PC-9 (cell line): ENCODE measurements at regions not wholly inside any gene's neighbourhood (a gene's known extent, or its start where the extent isn't known, plus 50 kb on each side); places are given as distances from the start of the nearest gene placed in this dataset.

Experiments used
- BruUV-seq: library from RNA; stranded (reverse); fragments of 400-500 nt; replicated peaks from 2 replicates; lab custom pipeline; 2021; lab: Mats Ljungman, UMichigan
- CTCF ChIA-PET: fragments of 300-600 bp; sonication (Branson Sonifier 250); formaldehyde crosslinking; loops from one replicate; lab custom pipeline; 2022; ENCODE audit warnings: antibody characterized with exemption; lab: Charles Lee
- POLR2A ChIA-PET: fragments of 300-600 bp; sonication (Branson Sonifier 250); formaldehyde crosslinking; loops from one replicate; lab custom pipeline; 2022; ENCODE audit warnings: antibody characterized with exemption; ENCODE audit not compliant: unreplicated experiment; lab: Charles Lee
- DNase-seq, 2 experiments: peaks; one replicate each; pipeline versions ENCODE4 v3.0.0 to v3.0.0-alpha.2; 2015 to 2022; ENCODE audit warnings: mixed read lengths in 1 of 2
- H2AFZ ChIP-seq: fragments of 200-600 bp; sonication (generic); 2 replicates; pipeline ENCODE4 v1.8.1; 2017; ENCODE audit warnings: antibody characterized with exemption
- H3F3A ChIP-seq: fragments of 200-600 bp; sonication (generic); 2 replicates; pipeline ENCODE4 v1.8.1; 2017; ENCODE audit warnings: antibody characterized with exemption, mild to moderate bottlenecking, low read depth; ENCODE audit not compliant: insufficient read depth
- H3K27ac ChIP-seq: fragments of 200-600 bp; sonication (generic); 2 replicates; pipeline ENCODE4 v1.6.1; 2016; ENCODE audit warnings: mixed run types
- H3K27me3 ChIP-seq: fragments of 200-600 bp; sonication (generic); 2 replicates; pipeline ENCODE4 v1.6.1; 2016; ENCODE audit warnings: low read depth, mixed run types; ENCODE audit not compliant: insufficient read depth
- H3K36me3 ChIP-seq: fragments of 200-600 bp; sonication (generic); 2 replicates; pipeline ENCODE4 v1.6.1; 2016; ENCODE audit warnings: low read depth, mixed run types
- H3K4me1 ChIP-seq: fragments of 200-600 bp; sonication (generic); replicated peaks from 2 replicates; pipeline ENCODE4 v1.6.1; 2016; ENCODE audit warnings: mixed run types; ENCODE audit not compliant: insufficient read depth
- H3K4me2 ChIP-seq: fragments of 200-600 bp; sonication (generic); 2 replicates; pipeline ENCODE4 v1.6.1; 2017; ENCODE audit warnings: mixed run types
- H3K4me3 ChIP-seq: fragments of 200-600 bp; sonication (generic); 2 replicates; pipeline ENCODE4 v1.6.1; 2016; ENCODE audit warnings: mixed run types
- H3K79me2 ChIP-seq: fragments of 200-600 bp; sonication (generic); 2 replicates; pipeline ENCODE4 v1.6.1; 2017; ENCODE audit warnings: low read depth, mixed run types
- H3K9me2 ChIP-seq: fragments of 200-600 bp; sonication (generic); 2 replicates; pipeline ENCODE4 v1.8.1; 2017; ENCODE audit warnings: mild to moderate bottlenecking; ENCODE audit not compliant: insufficient read depth
- H3K9me3 ChIP-seq: fragments of 200-600 bp; sonication (generic); 2 replicates; pipeline ENCODE4 v1.8.1; 2016; ENCODE audit warnings: low read depth; ENCODE audit not compliant: insufficient read depth
- H4K20me1 ChIP-seq: fragments of 200-600 bp; sonication (generic); 2 replicates; pipeline ENCODE4 v1.8.1; 2017; ENCODE audit not compliant: insufficient read depth
- CTCF ChIP-seq: fragments of 200-600 bp; sonication (generic); conservative IDR thresholded peaks from 2 replicates; pipeline ENCODE4 v1.6.1; 2017; ENCODE audit warnings: mixed run types, antibody characterized with exemption, mild to moderate bottlenecking, moderate library complexity
- EZH2 ChIP-seq: fragments of 200-600 bp; sonication (generic); IDR thresholded peaks from 2 replicates; pipeline ENCODE4 v1.8.0; 2017; ENCODE audit warnings: antibody characterized with exemption, low read depth
- intact Hi-C: fragments of 100-400 bp; cut with micrococcal nuclease; formaldehyde crosslinking; loops from one replicate; pipeline ENCODE4 v1.10.0; 2022; ENCODE audit not compliant: unreplicated experiment

GRCh38 chr7:382043-382400, 92.1 kb downstream of the FOXL3 start:
- no peaks in the 10 kb centered on the region for H3K36me3 ChIP-seq
- CTCF ChIA-PET: no interaction called here
- POLR2A ChIA-PET: no interaction called here
- no peak overlapping the region for H3K27ac ChIP-seq
- H3F3A ChIP-seq: no peaks in the 10 kb centered on the region
- H3K9me3 ChIP-seq: peaks cover 9% of the 10 kb centered on the region
- no peak for DNase-seq
- TF ChIP-seq CTCF: no peak
- TF ChIP-seq EZH2: no peak
- H3K79me2 ChIP-seq: no peaks in the 10 kb centered on the region
- H3K4me1 ChIP-seq: no peaks in the 10 kb centered on the region
- H4K20me1 ChIP-seq: no peaks in the 10 kb centered on the region
- BruUV-seq: no TSS peak
- intact Hi-C loops: no loop called here
- no peak overlapping the region for H3K4me3 ChIP-seq
- peaks cover 95% of the 10 kb centered on the region for H3K27me3 ChIP-seq
- H3K9me2 ChIP-seq: no peaks in the 10 kb centered on the region
- H2AFZ ChIP-seq: no peak overlapping the region
- H3K4me2 ChIP-seq: no peak overlapping the region

DNA sequence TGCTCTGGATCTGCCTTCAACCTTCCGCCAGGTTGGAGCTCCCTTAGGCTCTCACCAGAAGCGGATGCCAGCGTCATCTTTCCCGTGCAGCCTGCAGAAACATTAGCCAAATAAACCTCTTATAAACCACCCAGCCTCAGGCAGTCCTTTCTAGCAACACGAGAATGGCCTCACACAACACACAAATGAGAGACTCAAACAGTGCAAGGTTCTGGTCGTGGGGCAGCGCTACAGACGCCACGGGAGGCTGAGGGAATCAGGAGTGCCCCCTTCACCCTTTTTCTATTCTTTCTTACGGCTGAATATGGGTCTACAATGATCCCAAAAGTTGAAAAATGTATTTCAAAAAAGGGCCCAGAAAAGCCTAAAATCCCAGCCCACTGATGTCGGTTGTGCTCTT, 96.4 kb downstream of the FOXL3 start:
- no peak for DNase-seq
- BruUV-seq: no TSS peak
- no peaks in the 10 kb centered on the region for H3K36me3 ChIP-seq
- H3K27ac ChIP-seq: no peak overlapping the region
- CTCF ChIA-PET: no interaction called here
- TF ChIP-seq CTCF: no peak
- no peak for TF ChIP-seq EZH2
- no peaks in the 10 kb centered on the region; the same call in 1 of the 2 replicates for H4K20me1 ChIP-seq
- H3K27me3 ChIP-seq: peaks cover 100% of the 10 kb centered on the region
- no peak overlapping the region for H2AFZ ChIP-seq
- peaks cover 9% of the 10 kb centered on the region for H3K9me3 ChIP-seq
- H3F3A ChIP-seq: no peaks in the 10 kb centered on the region
- H3K4me1 ChIP-seq: no peaks in the 10 kb centered on the region
- no peak overlapping the region for H3K4me3 ChIP-seq
- H3K4me2 ChIP-seq: no peak overlapping the region
- intact Hi-C loops: no loop called here
- POLR2A ChIA-PET: no interaction called here
- no peaks in the 10 kb centered on the region for H3K79me2 ChIP-seq
- H3K9me2 ChIP-seq: no peaks in the 10 kb centered on the region

DNA sequence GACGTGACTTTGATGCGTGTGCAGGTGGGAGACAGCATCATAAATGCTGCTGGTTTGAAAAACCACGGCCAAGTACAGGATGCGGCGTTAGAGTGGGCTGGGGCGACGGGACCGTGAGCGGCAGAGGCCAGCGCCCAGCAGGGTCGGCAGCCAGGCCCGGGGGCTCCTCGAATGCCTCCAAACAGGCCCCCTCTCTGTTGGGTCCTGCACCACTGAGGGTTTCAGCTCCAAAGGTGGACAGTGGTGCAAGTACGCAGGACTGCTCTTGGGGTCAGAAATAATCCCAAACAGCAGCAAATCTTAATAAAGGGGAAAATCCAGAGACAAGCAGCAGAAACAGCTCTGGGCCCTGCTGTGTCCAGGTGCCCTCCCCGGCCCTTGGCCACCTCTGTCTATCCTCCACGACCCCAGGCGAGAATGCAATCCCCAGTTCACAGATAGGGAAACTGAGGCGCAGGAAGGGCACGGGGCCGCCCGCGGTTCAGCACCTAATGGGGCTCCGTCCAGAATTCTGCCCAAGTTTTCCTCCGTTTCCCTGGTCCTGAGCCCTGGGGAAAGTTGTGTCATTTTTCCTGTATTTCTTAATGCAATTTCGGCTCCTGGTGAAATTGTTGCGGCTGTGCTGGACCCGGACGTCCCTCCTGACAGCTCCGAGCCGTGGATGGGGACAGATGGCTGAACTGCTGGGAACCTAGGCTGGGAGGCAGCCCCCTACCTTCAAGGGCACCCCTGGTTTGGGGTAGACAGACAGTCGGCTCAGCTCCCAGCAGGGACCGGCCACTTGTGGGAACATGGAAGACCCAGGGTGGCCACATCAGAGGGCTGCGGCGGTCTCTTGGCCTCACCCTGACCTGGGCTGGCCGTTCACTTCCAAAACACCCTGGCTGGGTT, 97.4 kb downstream of the FOXL3 start:
- Histone ChIP-seq H3K4me3 (no peak overlapping the region), H3K27me3 (peaks cover 99% of the 10 kb centered on the region), H3K4me2 (no peak overlapping the region), H3K9me3 (peaks cover 9% of the 10 kb centered on the region), H3F3A (no peaks in the 10 kb centered on the region), H3K9me2 (no peaks in the 10 kb centered on the region), H3K79me2 (no peaks in the 10 kb centered on the region), H2AFZ (no peak overlapping the region), H3K27ac (no peak overlapping the region), H3K4me1 (no peaks in the 10 kb centered on the region), H3K36me3 (no peaks in the 10 kb centered on the region), H4K20me1 (no peaks in the 10 kb centered on the region; the same call in 1 of the 2 replicates)
- TF ChIP-seq CTCF: no peak
- TF ChIP-seq EZH2: no peak
- intact Hi-C loops: no loop called here
- no peak for DNase-seq
- POLR2A ChIA-PET: no interaction called here
- BruUV-seq: no TSS peak
- CTCF ChIA-PET: no interaction called here
